DOHH2 (cell line): ENCODE measurements at regions not wholly inside any gene's neighbourhood (a gene's known extent, or its start where the extent isn't known, plus 50 kb on each side); places are given as distances from the start of the nearest gene placed in this dataset.

ENCODE experiments used
- EZH2phosphoT487 ChIP-seq: fragments of 200-600 bp; sonication (generic); IDR thresholded peaks from 2 replicates; pipeline ENCODE4 v1.6.1; 2017; ENCODE audit warnings: borderline replicate concordance, mild to moderate bottlenecking, antibody characterized with exemption, low read length, moderate library complexity, mixed read lengths
- TF ChIP-seq, protein P1 (sequence below): fragments of 200-600 bp; sonication (generic); IDR thresholded peaks from one replicate; pipeline ENCODE4 v1.5.1; 2014; ENCODE audit warnings: antibody characterized with exemption, mild to moderate bottlenecking, low read depth, low read length; ENCODE audit not compliant: poor library complexity, severe bottlenecking

DNA sequence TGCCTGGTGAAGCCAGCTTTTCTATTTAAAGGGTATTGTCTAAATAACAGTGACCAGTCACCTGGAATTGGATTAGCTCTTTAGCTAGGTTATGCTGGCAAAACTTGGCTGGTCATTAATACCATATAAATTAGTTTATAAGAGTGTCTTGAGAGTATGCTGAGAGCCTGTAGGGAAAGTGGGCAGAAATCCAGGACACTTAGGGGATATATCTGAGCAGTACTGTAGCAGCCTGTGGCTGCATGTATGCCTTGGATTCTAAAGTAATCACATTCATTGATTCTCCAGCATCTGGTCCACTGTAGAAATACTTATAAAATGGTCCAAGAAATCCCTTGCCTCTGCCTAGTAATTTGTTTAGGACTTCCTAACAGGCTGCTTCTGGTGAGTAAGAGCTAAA, 288.9 kb upstream of the DMAC1 start:
- TF ChIP-seq, protein P1, sequence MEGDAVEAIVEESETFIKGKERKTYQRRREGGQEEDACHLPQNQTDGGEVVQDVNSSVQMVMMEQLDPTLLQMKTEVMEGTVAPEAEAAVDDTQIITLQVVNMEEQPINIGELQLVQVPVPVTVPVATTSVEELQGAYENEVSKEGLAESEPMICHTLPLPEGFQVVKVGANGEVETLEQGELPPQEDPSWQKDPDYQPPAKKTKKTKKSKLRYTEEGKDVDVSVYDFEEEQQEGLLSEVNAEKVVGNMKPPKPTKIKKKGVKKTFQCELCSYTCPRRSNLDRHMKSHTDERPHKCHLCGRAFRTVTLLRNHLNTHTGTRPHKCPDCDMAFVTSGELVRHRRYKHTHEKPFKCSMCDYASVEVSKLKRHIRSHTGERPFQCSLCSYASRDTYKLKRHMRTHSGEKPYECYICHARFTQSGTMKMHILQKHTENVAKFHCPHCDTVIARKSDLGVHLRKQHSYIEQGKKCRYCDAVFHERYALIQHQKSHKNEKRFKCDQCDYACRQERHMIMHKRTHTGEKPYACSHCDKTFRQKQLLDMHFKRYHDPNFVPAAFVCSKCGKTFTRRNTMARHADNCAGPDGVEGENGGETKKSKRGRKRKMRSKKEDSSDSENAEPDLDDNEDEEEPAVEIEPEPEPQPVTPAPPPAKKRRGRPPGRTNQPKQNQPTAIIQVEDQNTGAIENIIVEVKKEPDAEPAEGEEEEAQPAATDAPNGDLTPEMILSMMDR = no peak
- no peak for TF ChIP-seq EZH2phosphoT487
